GM23338 (cell line): ENCODE measurements at regions not wholly inside any gene's neighbourhood (a gene's known extent, or its start where the extent isn't known, plus 50 kb on each side); places are given as distances from the start of the nearest gene placed in this dataset.

Experiments
- ATAC-seq: fragments of 200-7000 bp; cut with Tn5 transposase; 3 replicates; pipeline ENCODE4 v1.9.1; 2020
- DNase-seq: peaks from one replicate; pipeline ENCODE4 v3.0.0-alpha.2; 2015; ENCODE audit warnings: low spot score
- H2AFZ ChIP-seq: fragments of 200-600 bp; sonication (generic); 2 replicates; pipeline ENCODE4 v1.8.0; 2016; ENCODE audit warnings: antibody characterized with exemption, mild to moderate bottlenecking, moderate library complexity
- H3F3A ChIP-seq: fragments of 200-600 bp; sonication (generic); replicated peaks from 2 replicates; pipeline ENCODE4 v1.8.0; 2017; ENCODE audit warnings: antibody characterized with exemption, mixed run types, low read depth
- H3K27ac ChIP-seq: fragments of 200-600 bp; sonication (generic); 2 replicates; pipeline ENCODE4 v1.6.1; 2016; ENCODE audit warnings: low read depth
- H3K27me3 ChIP-seq: fragments of 200-600 bp; sonication (generic); 2 replicates; pipeline ENCODE4 v1.8.0; 2016; ENCODE audit warnings: mild to moderate bottlenecking, mixed run types, moderate library complexity; ENCODE audit not compliant: insufficient read depth
- H3K36me3 ChIP-seq: fragments of 200-600 bp; sonication (generic); 2 replicates; pipeline ENCODE4 v1.8.0; 2016; ENCODE audit warnings: mild to moderate bottlenecking; ENCODE audit not compliant: insufficient read depth
- H3K4me1 ChIP-seq: fragments of 200-600 bp; sonication (generic); 2 replicates; pipeline ENCODE4 v1.8.0; 2016; ENCODE audit warnings: mild to moderate bottlenecking, moderate library complexity; ENCODE audit not compliant: insufficient read depth
- H3K4me2 ChIP-seq: fragments of 200-600 bp; sonication (generic); 2 replicates; pipeline ENCODE4 v1.7.1; 2017; ENCODE audit warnings: mixed run types
- H3K4me3 ChIP-seq: fragments of 200-600 bp; sonication (generic); 2 replicates; pipeline ENCODE4 v1.6.1; 2016; ENCODE audit warnings: mixed run types
- H3K79me2 ChIP-seq: fragments of 200-600 bp; sonication (generic); replicated peaks from 2 replicates; pipeline ENCODE4 v1.8.0; 2017; ENCODE audit warnings: mild to moderate bottlenecking; ENCODE audit not compliant: insufficient read depth
- H3K9me2 ChIP-seq: fragments of 200-600 bp; sonication (generic); 2 replicates; pipeline ENCODE4 v1.8.0; 2017; ENCODE audit not compliant: insufficient read depth
- H4K20me1 ChIP-seq: fragments of 200-600 bp; sonication (generic); replicated peaks from 2 replicates; pipeline ENCODE4 v1.8.0; 2017; ENCODE audit warnings: mild to moderate bottlenecking; ENCODE audit not compliant: insufficient read depth
- H3K27ac Mint-ChIP-seq: 2 replicates; pipeline ENCODE4 v1.8.0; 2020; ENCODE audit warnings: inconsistent platforms, mild to moderate bottlenecking, moderate library complexity, mixed read lengths
- H3K27me3 Mint-ChIP-seq: 3 replicates; pipeline ENCODE4 v1.8.0; 2022; ENCODE audit warnings: low read depth, mild to moderate bottlenecking, moderate library complexity, mixed read lengths, inconsistent platforms; ENCODE audit not compliant: insufficient read depth, poor library complexity
- H3K36me3 Mint-ChIP-seq: 3 replicates; pipeline ENCODE4 v1.8.0; 2021; ENCODE audit warnings: low read depth, mild to moderate bottlenecking, inconsistent platforms, moderate library complexity, mixed read lengths
- H3K4me1 Mint-ChIP-seq: 3 replicates; pipeline ENCODE4 v1.8.0; 2020; ENCODE audit warnings: mild to moderate bottlenecking, inconsistent platforms, mixed read lengths
- H3K4me3 Mint-ChIP-seq: 3 replicates; pipeline ENCODE4 v1.8.0; 2021; ENCODE audit warnings: moderate library complexity, mild to moderate bottlenecking, inconsistent platforms, mixed read lengths
- H3K9me3 Mint-ChIP-seq: 3 replicates; pipeline ENCODE4 v1.8.0; 2020; ENCODE audit warnings: moderate library complexity, mild to moderate bottlenecking, inconsistent platforms, mixed read lengths
- CREB1 ChIP-seq: fragments of 250-450 bp; sonication (Bioruptor Pico); IDR thresholded peaks from 2 replicates; pipeline ENCODE4 v1.5.0; 2020; ENCODE audit warnings: low read depth, mild to moderate bottlenecking, moderate library complexity
- EZH2 ChIP-seq: fragments of 200-600 bp; sonication (generic); IDR thresholded peaks from one replicate; pipeline ENCODE4 v1.8.0; 2017; ENCODE audit warnings: antibody characterized with exemption, mild to moderate bottlenecking, low read depth; ENCODE audit not compliant: unreplicated experiment
- EZH2phosphoT487 ChIP-seq: fragments of 200-600 bp; sonication (generic); IDR thresholded peaks from one replicate; pipeline ENCODE4 v1.8.1; 2018; ENCODE audit warnings: antibody characterized with exemption; ENCODE audit not compliant: unreplicated experiment
- JUNB ChIP-seq: IDR thresholded peaks from one replicate; pipeline ENCODE4 v1.6.1; 2016; ENCODE audit warnings: antibody characterized with exemption; ENCODE audit not compliant: unreplicated experiment
- NANOG ChIP-seq: IDR thresholded peaks from 2 replicates; pipeline ENCODE4 v1.6.1; 2016; ENCODE audit warnings: antibody characterized with exemption, borderline replicate concordance
- POLR2AphosphoS5 ChIP-seq: IDR thresholded peaks from 2 replicates; pipeline ENCODE4 v1.6.1; 2016; ENCODE audit warnings: antibody characterized with exemption, low read depth
- STAT1 ChIP-seq: IDR thresholded peaks from one replicate; pipeline ENCODE4 v1.6.1; 2016; ENCODE audit warnings: antibody characterized with exemption; ENCODE audit not compliant: unreplicated experiment
- ZNF114 ChIP-seq: fragments of 250-450 bp; sonication (Bioruptor Pico); IDR thresholded peaks from 2 replicates; pipeline ENCODE4 v1.5.0; 2020; ENCODE audit warnings: mild to moderate bottlenecking, moderate library complexity
- ZNF331 ChIP-seq: fragments of 250-450 bp; sonication (Bioruptor Pico); IDR thresholded peaks from 2 replicates; pipeline ENCODE4 v1.5.0; 2020; ENCODE audit warnings: low read depth, mild to moderate bottlenecking, moderate library complexity
- TF ChIP-seq, protein P1 (sequence below): IDR thresholded peaks from one replicate; pipeline ENCODE4 v1.6.1; 2018; ENCODE audit warnings: antibody characterized with exemption; ENCODE audit not compliant: unreplicated experiment
- TF ChIP-seq, protein P2 (sequence below), 2 experiments: fragments of 200-600 bp in 1 of 2; sonication (generic) in 1 of 2; conservative IDR thresholded peaks; 2 replicates each; pipeline versions ENCODE4 v1.5.1 to v1.6.1; 2016 to 2017; ENCODE audit warnings: antibody characterized with exemption in 2 of 2, low read depth in 2 of 2, mild to moderate bottlenecking in 2 of 2, moderate library complexity in 1 of 2
- TF ChIP-seq, protein P3 (sequence below): IDR thresholded peaks from 2 replicates; pipeline ENCODE4 v1.6.1; 2016; ENCODE audit warnings: antibody characterized with exemption
- TF ChIP-seq, protein P4 (sequence below): fragments of 250-450 bp; sonication (Bioruptor Pico); IDR thresholded peaks from 2 replicates; pipeline ENCODE4 v1.5.0; 2020; ENCODE audit warnings: mild to moderate bottlenecking, moderate library complexity

DNA sequence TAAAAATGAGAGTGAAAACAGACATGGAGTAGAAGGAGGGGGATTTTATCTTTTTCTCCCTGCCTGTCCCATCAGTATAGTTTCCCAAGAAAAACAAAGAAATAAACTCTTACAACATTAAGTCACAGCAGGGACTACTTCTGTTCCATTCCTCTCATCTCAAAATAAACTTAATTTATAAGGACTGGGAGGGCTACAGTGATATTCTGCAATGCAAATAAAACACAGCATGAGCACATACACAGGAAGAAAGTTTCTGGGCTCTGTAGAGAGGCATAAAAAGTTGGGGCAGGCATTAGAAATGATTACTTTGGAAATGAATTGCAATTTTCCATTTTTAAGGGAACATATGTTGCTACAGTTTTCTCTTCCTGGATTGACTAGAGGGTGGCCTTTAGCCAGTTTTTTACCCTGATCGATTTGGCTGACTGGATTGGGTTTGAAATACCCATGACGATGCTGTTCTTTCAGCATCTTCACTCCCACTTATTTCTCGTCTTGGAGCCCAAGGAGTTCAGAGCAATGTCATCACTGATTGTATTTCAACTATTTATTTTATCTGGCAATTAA, 157.1 kb downstream of the ACTR3 start:
- Histone ChIP-seq H2AFZ (no peak overlapping the region), H3K4me1 (no peaks in the 10 kb centered on the region), H4K20me1 (no peaks in the 10 kb centered on the region), H3K27me3 (no peaks in the 10 kb centered on the region), H3K36me3 (no peaks in the 10 kb centered on the region), H3K79me2 (no peaks in the 10 kb centered on the region), H3K4me2 (no peak overlapping the region), H3K27ac (no peak overlapping the region), H3K9me2 (no peaks in the 10 kb centered on the region), H3F3A (no peaks in the 10 kb centered on the region), H3K4me3 (no peak overlapping the region)
- peaks cover 41% of the 10 kb centered on the region for H3K9me3 Mint-ChIP-seq
- no peak for TF ChIP-seq STAT1
- no peak for TF ChIP-seq EZH2phosphoT487
- TF ChIP-seq ZNF331: no peak
- TF ChIP-seq, protein P1, sequence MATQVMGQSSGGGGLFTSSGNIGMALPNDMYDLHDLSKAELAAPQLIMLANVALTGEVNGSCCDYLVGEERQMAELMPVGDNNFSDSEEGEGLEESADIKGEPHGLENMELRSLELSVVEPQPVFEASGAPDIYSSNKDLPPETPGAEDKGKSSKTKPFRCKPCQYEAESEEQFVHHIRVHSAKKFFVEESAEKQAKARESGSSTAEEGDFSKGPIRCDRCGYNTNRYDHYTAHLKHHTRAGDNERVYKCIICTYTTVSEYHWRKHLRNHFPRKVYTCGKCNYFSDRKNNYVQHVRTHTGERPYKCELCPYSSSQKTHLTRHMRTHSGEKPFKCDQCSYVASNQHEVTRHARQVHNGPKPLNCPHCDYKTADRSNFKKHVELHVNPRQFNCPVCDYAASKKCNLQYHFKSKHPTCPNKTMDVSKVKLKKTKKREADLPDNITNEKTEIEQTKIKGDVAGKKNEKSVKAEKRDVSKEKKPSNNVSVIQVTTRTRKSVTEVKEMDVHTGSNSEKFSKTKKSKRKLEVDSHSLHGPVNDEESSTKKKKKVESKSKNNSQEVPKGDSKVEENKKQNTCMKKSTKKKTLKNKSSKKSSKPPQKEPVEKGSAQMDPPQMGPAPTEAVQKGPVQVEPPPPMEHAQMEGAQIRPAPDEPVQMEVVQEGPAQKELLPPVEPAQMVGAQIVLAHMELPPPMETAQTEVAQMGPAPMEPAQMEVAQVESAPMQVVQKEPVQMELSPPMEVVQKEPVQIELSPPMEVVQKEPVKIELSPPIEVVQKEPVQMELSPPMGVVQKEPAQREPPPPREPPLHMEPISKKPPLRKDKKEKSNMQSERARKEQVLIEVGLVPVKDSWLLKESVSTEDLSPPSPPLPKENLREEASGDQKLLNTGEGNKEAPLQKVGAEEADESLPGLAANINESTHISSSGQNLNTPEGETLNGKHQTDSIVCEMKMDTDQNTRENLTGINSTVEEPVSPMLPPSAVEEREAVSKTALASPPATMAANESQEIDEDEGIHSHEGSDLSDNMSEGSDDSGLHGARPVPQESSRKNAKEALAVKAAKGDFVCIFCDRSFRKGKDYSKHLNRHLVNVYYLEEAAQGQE: no peak
- TF ChIP-seq ZNF114 (CRISPR knock-in tag): no peak
- no peak for TF ChIP-seq NANOG
- TF ChIP-seq, protein P2, sequence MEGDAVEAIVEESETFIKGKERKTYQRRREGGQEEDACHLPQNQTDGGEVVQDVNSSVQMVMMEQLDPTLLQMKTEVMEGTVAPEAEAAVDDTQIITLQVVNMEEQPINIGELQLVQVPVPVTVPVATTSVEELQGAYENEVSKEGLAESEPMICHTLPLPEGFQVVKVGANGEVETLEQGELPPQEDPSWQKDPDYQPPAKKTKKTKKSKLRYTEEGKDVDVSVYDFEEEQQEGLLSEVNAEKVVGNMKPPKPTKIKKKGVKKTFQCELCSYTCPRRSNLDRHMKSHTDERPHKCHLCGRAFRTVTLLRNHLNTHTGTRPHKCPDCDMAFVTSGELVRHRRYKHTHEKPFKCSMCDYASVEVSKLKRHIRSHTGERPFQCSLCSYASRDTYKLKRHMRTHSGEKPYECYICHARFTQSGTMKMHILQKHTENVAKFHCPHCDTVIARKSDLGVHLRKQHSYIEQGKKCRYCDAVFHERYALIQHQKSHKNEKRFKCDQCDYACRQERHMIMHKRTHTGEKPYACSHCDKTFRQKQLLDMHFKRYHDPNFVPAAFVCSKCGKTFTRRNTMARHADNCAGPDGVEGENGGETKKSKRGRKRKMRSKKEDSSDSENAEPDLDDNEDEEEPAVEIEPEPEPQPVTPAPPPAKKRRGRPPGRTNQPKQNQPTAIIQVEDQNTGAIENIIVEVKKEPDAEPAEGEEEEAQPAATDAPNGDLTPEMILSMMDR (conservative IDR thresholded peaks at IDR 0.05; ENCODE audit: low read depth in 2 of 2): no peak
- TF ChIP-seq POLR2AphosphoS5: no peak
- no peak for TF ChIP-seq JUNB
- no peak for TF ChIP-seq CREB1 (CRISPR knock-in tag)
- TF ChIP-seq, protein P3, sequence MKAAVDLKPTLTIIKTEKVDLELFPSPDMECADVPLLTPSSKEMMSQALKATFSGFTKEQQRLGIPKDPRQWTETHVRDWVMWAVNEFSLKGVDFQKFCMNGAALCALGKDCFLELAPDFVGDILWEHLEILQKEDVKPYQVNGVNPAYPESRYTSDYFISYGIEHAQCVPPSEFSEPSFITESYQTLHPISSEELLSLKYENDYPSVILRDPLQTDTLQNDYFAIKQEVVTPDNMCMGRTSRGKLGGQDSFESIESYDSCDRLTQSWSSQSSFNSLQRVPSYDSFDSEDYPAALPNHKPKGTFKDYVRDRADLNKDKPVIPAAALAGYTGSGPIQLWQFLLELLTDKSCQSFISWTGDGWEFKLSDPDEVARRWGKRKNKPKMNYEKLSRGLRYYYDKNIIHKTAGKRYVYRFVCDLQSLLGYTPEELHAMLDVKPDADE: no peak
- no peak for TF ChIP-seq EZH2
- TF ChIP-seq, protein P4, sequence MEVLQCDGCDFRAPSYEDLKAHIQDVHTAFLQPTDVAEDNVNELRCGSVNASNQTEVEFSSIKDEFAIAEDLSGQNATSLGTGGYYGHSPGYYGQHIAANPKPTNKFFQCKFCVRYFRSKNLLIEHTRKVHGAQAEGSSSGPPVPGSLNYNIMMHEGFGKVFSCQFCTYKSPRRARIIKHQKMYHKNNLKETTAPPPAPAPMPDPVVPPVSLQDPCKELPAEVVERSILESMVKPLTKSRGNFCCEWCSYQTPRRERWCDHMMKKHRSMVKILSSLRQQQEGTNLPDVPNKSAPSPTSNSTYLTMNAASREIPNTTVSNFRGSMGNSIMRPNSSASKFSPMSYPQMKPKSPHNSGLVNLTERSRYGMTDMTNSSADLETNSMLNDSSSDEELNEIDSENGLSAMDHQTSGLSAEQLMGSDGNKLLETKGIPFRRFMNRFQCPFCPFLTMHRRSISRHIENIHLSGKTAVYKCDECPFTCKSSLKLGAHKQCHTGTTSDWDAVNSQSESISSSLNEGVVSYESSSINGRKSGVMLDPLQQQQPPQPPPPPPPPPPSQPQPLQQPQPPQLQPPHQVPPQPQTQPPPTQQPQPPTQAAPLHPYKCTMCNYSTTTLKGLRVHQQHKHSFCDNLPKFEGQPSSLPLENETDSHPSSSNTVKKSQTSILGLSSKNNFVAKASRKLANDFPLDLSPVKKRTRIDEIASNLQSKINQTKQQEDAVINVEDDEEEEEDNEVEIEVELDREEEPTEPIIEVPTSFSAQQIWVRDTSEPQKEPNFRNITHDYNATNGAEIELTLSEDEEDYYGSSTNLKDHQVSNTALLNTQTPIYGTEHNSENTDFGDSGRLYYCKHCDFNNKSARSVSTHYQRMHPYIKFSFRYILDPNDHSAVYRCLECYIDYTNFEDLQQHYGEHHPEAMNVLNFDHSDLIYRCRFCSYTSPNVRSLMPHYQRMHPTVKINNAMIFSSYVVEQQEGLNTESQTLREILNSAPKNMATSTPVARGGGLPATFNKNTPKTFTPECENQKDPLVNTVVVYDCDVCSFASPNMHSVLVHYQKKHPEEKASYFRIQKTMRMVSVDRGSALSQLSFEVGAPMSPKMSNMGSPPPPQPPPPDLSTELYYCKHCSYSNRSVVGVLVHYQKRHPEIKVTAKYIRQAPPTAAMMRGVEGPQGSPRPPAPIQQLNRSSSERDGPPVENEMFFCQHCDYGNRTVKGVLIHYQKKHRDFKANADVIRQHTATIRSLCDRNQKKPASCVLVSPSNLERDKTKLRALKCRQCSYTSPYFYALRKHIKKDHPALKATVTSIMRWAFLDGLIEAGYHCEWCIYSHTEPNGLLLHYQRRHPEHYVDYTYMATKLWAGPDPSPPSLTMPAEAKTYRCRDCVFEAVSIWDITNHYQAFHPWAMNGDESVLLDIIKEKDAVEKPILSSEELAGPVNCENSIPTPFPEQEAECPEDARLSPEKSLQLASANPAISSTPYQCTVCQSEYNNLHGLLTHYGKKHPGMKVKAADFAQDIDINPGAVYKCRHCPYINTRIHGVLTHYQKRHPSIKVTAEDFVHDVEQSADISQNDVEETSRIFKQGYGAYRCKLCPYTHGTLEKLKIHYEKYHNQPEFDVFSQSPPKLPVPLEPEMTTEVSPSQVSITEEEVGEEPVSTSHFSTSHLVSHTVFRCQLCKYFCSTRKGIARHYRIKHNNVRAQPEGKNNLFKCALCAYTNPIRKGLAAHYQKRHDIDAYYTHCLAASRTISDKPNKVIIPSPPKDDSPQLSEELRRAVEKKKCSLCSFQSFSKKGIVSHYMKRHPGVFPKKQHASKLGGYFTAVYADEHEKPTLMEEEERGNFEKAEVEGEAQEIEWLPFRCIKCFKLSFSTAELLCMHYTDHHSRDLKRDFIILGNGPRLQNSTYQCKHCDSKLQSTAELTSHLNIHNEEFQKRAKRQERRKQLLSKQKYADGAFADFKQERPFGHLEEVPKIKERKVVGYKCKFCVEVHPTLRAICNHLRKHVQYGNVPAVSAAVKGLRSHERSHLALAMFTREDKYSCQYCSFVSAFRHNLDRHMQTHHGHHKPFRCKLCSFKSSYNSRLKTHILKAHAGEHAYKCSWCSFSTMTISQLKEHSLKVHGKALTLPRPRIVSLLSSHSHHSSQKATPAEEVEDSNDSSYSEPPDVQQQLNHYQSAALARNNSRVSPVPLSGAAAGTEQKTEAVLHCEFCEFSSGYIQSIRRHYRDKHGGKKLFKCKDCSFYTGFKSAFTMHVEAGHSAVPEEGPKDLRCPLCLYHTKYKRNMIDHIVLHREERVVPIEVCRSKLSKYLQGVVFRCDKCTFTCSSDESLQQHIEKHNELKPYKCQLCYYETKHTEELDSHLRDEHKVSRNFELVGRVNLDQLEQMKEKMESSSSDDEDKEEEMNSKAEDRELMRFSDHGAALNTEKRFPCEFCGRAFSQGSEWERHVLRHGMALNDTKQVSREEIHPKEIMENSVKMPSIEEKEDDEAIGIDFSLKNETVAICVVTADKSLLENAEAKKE: no peak
- H3K27me3 Mint-ChIP-seq: peaks cover 1% of the 10 kb centered on the region
- no peak overlapping the region for H3K27ac Mint-ChIP-seq
- H3K36me3 Mint-ChIP-seq: no peaks in the 10 kb centered on the region
- H3K4me3 Mint-ChIP-seq: no peak overlapping the region
- peaks cover 9% of the 10 kb centered on the region for H3K4me1 Mint-ChIP-seq
- no peak for ATAC-seq
- no peak for DNase-seq
